Omental fat pad (tissue), 3 donors: ENCODE measurements at regions not wholly inside any gene's neighbourhood (a gene's known extent, or its start where the extent isn't known, plus 50 kb on each side); places are given as distances from the start of the nearest gene placed in this dataset.

Experiments used
- ATAC-seq: fragments of 150-250 bp; one replicate; pipeline ENCODE4 v1.9.1; 2016; ENCODE audit warnings: mild to moderate bottlenecking, moderate library complexity; ENCODE audit not compliant: low FRiP score
- DNase-seq: peaks from one replicate; pipeline ENCODE4 v3.0.0-alpha.2; 2019; ENCODE audit warnings: low spot score
- CTCF ChIP-seq, 3 donors: fragments of 450-650 bp; IDR thresholded peaks; one replicate each; pipeline ENCODE4 v1.5.1; 2016 to 2017; ENCODE audit warnings: antibody characterized with exemption in 3 of 3, mild to moderate bottlenecking in 3 of 3, moderate library complexity in 2 of 3

GRCh38 chr14:29054119-29054518 is 287.5 kb downstream of the FOXG1 start:
- no peak for DNase-seq
- no peak for TF ChIP-seq CTCF (IDR thresholded peaks at IDR 0.05)
- ATAC-seq, result no peak

GRCh38 chr14:29056041-29056566 is 289.5 kb downstream of the FOXG1 start:
- ATAC-seq, result no peak
- no peak for DNase-seq
- no peak for TF ChIP-seq CTCF (IDR thresholded peaks at IDR 0.05)

- TF ChIP-seq CTCF (IDR thresholded peaks at IDR 0.05), result no peak
- DNase-seq, result no peak
- no peak for ATAC-seq
These were observed 295.1 kb downstream of the FOXG1 start for GRCh38 chr14:29061702-29062101.

GRCh38 chr14:29062466-29062865 is 295.9 kb downstream of the FOXG1 start:
- DNase-seq, result no peak
- no peak for ATAC-seq
- TF ChIP-seq CTCF (IDR thresholded peaks at IDR 0.05), result no peak

- no peak for ATAC-seq
These were observed 296.4 kb downstream of the FOXG1 start for GRCh38 chr14:29062976-29063375.

GRCh38 chr14:29064305-29064900 is 297.8 kb downstream of the FOXG1 start:
- no peak for DNase-seq
- ATAC-seq, result no peak
- no peak for TF ChIP-seq CTCF (IDR thresholded peaks at IDR 0.05)

More at GRCh38 chr14:29062976-29063375, 296.4 kb downstream of the FOXG1 start:
- no peak for DNase-seq
- no peak for TF ChIP-seq CTCF (IDR thresholded peaks at IDR 0.05)

- TF ChIP-seq CTCF (IDR thresholded peaks at IDR 0.05), result no peak
- DNase-seq (no peak), ATAC-seq (no peak)
These were observed 302.6 kb downstream of the FOXG1 start for GRCh38 chr14:29069228-29069627.
